Fibroblast of gingiva (primary cell): ENCODE measurements at regions not wholly inside any gene's neighbourhood (a gene's known extent, or its start where the extent isn't known, plus 50 kb on each side); places are given as distances from the start of the nearest gene placed in this dataset.
A peak's percentile ranks its signal among the peaks of the same experiment; 100 is the strongest.
"Not testable (repeated sequence)": the region's sequence is repeated elsewhere in the genome, so short reads cannot be mapped to it uniquely, and the experiment has no call there.

Experiments
- DNase-seq: peaks from one replicate; pipeline ENCODE4 v3.0.0-alpha.2; 2011; ENCODE audit warnings: low read depth

GRCh38 chr10:46749003-46749402 lies 162.2 kb upstream of the PTPN20 start:
- DNase-seq = not testable (repeated sequence)

DNA sequence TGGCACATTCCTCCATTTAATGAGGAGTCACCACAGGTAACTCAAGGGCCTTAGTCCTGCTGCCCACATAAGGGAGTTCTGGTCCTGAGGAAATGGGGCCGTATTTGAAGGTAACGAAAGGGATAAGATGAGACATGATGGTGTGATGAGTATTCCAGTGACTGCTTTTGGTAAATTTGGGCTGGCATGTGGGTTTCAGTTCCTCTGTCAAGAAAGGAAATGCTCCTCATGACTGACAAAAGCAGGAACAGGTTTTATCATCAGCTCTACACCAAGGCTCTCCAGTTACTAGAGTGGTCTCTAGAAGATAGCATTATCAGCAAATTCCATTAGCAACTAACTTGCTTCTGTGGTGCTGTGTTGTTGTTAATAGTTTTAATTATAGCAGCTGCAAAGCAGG lies 161.8 kb upstream of the PTPN20 start:
- not testable (repeated sequence) for DNase-seq

DNA sequence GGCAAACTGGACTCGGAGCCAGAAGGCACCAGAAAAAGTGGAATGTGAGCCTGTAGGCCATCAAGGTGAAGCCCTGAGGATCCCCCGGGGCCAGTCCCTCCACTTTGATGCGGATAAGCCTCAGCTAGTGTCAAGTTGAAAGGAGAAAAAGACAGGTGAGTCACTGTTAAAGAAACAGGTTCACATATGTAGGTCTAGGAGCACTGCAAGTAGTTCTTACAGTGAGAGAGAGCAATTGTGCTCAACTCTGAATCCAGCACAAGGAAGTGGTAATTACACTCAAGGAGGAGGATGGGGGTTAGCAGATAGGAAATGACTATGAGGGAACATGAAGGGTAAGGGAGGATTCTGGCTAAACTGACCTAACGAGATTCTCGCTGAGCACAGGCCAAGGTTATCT lies 157.5 kb upstream of the PTPN20 start:
- not testable (repeated sequence) for DNase-seq

DNA sequence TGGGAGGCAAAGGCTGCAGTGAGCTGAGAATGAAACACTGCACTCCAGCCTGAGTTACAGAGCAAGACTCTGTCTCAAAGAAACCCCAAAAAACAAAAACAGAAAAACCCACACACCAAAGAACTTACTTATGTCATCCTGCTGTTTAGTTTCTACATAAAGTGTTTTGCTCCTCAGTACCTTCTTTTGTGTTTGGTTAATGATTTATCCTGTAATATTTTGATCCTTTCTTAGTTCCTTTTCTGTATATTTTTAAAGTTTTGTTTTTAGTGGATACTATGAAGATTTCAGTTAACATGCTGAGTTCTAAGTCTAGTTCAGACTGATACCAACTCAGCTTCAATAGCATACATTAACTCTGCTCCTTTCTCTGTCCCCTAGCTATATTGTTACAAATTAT lies 149.8 kb upstream of the PTPN20 start:
- DNase-seq = not testable (repeated sequence)

GRCh38 chr10:46768515-46769291 lies 142.5 kb upstream of the PTPN20 start:
- DNase-seq = not testable (repeated sequence)

DNA sequence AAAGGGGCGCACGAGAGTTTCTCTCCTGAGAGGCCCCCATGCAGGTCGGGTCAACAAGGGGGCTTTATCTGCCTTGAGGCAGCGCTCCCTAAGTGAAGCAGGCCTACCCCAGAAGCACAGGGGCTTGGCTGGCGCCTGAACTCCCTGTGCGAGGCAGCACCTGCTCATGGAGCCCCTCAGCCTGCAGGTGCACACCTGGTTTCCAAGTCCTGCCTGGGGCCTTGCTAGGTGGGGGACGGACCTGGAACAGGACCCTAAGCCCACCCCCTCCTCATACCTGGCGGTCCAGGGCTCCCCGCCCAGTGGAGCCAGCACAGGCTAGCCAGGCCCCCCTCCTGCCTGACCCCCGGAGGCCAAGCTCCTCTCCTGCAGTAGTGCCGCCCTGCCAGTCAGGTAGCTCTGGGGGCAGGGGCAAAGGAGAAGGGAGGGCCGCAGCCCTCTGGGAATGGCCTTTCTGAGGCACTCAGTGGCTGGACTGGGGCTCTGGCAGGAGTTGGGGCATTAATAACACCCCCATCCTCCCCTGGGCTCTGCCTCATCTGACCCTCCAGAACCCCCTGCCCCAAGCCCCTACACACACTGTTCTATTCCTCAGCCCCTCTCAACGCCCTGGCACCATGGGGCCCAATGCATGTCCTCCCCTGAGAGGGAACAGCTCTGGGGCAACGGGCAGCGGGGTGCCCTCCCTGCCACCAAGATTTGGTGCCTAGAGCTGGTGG lies 137.9 kb upstream of the PTPN20 start:
- DNase-seq = not testable (repeated sequence)

DNA sequence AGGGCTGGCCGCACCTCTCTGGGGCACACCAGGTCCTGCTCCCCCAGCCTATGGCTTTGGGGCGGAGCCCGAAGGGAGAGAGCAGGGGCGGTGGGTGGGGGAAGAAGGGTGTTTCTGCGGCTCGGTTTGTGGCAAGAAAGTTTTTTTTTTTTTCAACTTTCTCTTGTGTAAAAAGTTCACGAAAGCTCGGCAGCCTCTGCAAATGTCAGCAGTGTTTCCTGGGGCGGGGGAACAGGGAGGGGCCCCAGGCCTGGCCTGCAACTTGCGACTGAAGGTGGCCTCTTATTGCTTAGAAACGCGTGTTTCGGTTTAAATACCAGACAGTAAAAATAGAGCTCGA lies 137.4 kb upstream of the PTPN20 start:
- DNase-seq = not testable (repeated sequence)

DNA sequence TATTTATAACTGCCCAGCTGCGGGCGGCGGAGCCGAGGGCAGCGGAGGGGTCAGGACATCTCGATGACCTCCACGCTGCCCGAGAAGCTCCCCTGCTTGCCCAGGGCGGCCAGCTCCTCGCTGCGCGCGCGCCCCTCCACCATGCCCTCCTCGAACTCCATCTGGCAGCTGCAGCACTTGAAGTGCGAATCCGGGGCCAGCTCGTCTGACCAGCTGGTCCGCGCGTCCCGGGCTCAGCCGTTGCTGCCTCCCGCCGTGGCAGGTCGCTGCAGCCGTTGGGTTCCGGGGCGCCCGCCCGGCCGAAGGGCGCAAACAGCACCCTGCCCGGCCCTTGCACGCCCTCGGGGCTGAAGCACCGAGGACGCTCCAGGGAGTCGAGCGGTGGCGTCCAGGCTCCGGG lies 136.9 kb upstream of the PTPN20 start:
- DNase-seq = not testable (repeated sequence)

DNA sequence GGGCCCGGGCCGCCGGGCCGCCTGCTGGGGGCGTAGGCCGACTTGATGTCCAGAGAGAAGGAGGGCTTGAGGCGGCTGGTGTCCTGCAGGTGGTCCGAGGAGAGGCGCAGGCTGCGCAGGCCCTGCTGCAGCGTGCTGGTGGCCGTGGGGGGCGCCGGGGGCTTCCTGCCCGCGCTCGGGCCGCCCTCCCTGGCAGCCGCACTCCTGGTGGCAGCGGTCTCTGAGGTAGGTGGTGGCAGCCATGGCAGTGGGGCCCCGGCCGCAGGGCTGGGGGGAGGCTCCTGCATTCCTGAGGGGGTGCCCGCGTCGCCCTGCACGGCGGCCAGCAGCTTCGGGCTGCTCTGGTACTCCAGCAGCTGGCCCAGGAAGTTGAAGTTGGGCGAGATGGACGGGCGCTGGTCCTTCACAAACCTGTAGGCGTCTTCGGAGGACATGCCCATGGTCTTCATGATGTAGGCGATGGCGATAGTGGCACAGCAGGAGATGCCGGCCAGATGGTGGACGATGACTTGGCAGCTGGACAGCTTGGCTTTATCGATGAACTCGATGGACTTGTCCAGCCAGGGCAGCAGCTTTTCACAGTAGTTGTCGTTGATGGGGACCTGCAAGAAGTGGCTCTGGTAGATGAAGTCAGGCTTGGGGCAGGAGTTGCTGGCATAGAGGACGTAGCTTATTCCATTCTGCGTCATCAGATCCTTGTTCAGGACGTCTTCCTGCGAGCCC lies 136.1 kb upstream of the PTPN20 start:
- DNase-seq = not testable (repeated sequence)

GRCh38 chr10:46775668-46776059 lies 135.6 kb upstream of the PTPN20 start:
- DNase-seq = not testable (repeated sequence)

DNA sequence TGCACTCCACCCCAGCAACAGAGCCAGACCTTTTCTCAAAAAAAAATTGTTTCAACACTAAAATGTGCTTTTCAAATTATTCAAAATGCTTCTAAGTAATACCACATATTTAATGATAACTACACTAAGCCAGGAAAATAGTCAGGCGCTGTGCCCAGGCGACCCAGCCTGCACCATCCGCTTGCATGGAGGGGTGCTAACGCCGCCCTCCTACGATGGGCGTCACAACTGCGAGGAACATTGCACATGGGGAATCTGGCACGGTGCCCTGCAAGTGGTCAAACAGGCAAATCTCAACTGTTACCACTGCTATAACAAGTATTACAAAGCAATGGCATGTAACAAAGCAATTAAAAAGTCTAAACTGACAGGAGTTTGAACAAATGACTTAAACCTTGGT lies 131.7 kb upstream of the PTPN20 start:
- DNase-seq = peak; percentile 79

DNA sequence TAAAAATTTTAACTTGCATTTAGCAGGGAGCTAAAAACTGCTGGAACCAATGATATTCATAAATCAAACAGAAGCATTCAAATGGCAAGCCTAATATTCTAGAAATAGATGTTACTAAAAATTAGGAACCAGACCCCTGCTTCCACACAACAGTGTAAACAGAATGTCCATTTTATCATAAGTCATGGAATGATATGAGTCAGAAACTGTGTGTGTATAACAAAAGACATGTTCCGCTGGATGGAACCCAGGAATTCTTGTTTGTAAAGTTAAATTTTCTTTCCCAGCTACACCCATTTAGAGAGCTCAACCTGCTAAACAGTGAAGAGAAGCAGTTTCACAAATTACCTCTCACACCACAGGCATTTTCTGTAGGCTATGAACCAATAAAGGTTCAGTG lies 131.1 kb upstream of the PTPN20 start:
- DNase-seq = peak; percentile 49

DNA sequence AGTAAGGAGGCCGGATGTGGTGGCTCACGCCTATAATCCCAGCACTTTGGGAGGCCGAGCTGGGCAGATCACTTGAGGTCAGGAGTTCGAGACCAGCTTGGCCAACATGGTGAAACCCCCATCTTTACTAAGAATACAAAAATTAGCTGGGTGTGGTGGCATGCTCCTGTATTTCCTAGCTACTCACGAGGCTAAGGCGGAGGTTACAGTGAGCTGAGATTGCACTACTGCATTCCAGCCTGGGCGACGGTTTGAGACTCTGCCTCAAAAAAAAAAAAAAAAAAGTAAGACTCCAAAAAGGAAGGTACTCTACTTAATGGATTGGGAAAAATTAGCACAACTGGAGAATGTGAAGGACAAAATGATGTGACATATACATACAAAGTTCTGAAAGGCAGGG lies 130.2 kb upstream of the PTPN20 start:
- DNase-seq = peak; percentile 18

- peak; percentile 29 for DNase-seq
Observed at GRCh38 chr10:46782001-46782874, 129.0 kb upstream of the PTPN20 start.

DNA sequence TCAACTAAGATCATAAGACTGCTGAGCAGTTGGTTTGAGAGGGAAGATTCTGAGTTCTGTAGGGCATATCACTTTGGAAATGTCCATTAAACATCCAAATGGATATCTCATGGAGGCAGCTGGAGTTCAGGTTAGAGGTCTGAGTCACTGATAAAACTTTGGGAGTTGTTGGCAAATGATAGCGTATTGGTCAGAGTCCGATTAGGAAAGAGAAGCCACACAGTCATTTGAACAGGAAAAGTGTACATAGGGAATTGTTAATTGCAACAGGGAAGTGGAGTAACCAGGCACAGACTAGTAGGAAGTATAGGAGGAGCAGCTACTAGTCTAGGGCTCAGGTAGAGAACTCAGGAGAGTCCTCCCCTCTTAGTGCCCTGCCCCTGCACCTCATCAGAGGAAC lies 126.6 kb upstream of the PTPN20 start:
- DNase-seq = not testable (repeated sequence)

DNA sequence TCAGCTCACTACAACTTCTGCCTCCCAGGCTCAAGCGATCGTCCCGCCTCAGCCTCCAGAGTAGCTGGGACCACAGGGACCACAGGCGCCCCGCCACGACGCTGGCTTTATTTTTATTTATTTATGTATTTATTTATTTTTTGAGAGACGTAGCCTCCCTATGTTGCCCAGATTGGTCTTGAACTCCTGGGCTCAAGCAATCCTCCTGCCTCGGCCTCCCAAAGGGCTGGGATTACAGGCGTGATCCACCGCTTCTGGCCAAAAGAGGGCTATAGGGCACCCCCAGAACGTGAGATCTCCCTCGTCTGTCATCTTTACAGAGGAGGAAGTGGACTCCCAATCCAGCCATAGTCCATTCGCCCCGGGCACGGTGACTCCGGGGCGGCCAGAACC lies 125.1 kb upstream of the PTPN20 start:
- DNase-seq = not testable (repeated sequence)

GRCh38 chr10:46786518-46787320 lies 124.5 kb upstream of the PTPN20 start:
- peak; percentile 79 for DNase-seq

GRCh38 chr10:46787321-46787615 lies 124.0 kb upstream of the PTPN20 start:
- peak; percentile 77 for DNase-seq

GRCh38 chr10:46792657-46793357 lies 118.4 kb upstream of the PTPN20 start:
- DNase-seq = not testable (repeated sequence)

DNA sequence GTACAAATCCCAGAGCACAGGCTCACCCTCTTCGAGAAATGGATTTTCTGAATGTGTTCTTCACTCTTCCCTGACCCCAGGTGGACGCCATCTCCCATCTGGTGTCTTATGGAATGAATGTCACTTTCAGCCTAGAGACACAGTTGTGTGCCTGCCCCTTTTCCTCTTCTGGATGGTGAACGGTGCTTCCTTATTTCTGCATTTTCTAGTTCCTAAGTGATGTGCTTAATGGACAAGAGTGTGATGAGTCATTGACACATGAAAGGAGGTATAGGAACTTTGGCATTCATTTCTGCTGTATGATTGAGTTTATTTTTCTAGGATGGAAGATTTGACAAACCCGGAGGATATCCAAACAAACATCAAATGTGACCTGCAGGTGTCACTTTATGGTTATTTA lies 114.9 kb upstream of the PTPN20 start:
- not testable (repeated sequence) for DNase-seq

GRCh38 chr10:46802010-46802409 lies 109.2 kb upstream of the PTPN20 start:
- not testable (repeated sequence) for DNase-seq
